GM12878 (cell line): ENCODE measurements at regions not wholly inside any gene's neighbourhood (a gene's known extent, or its start where the extent isn't known, plus 50 kb on each side); places are given as distances from the start of the nearest gene placed in this dataset.

Experiments
- ATAC-seq: fragments of 200-7000 bp; cut with Tn5 transposase; 3 replicates; pipeline ENCODE4 v1.9.1; 2020; ENCODE audit warnings: mild to moderate bottlenecking, moderate library complexity
- BruUV-seq: library from RNA; stranded (reverse); fragments of 400-500 nt; replicated peaks from 2 replicates; lab custom pipeline; 2021; lab: Mats Ljungman, UMichigan
- CTCF ChIA-PET: fragments of 300-600 bp; sonication (Branson Sonifier 250); formaldehyde crosslinking; extraction: SDS; loops from one replicate; lab custom pipeline; 2021; ENCODE audit warnings: inconsistent platforms; lab: Yijun Ruan, JAX
- POLR2A ChIA-PET: fragments of 350-600 bp; formaldehyde crosslinking; extraction: SDS; loops from one replicate; lab custom pipeline; 2021; ENCODE audit warnings: inconsistent platforms; lab: Charles Lee
- RAD21 ChIA-PET: fragments of 300-600 bp; sonication (Branson Sonifier 250); formaldehyde crosslinking; loops from one replicate; lab custom pipeline; 2023; ENCODE audit warnings: antibody characterized with exemption; ENCODE audit not compliant: unreplicated experiment; lab: Charles Lee
- SMC1A ChIA-PET: fragments of 300-600 bp; sonication (Branson Sonifier 250); formaldehyde crosslinking; loops from one replicate; lab custom pipeline; 2023; ENCODE audit not compliant: unreplicated experiment, uncharacterized antibody; lab: Charles Lee
- DNase-seq: peaks from one replicate; pipeline ENCODE4 v3.0.0-alpha.2; 2011; ENCODE audit warnings: low read depth, low spot score
- FAIRE-seq: peaks from 3 replicates; lab custom pipeline; 2011; peaks lifted over from hg19 to GRCh38; lab: Jason Lieb, UNC
- H2AFZ ChIP-seq: 2 replicates; pipeline ENCODE4 v1.6.0; 2011; ENCODE audit warnings: low read depth, low read length, control low read depth; ENCODE audit not compliant: control insufficient read depth
- H3K27ac ChIP-seq: 2 replicates; pipeline ENCODE4 v1.5.1; 2011; ENCODE audit warnings: control low read depth; ENCODE audit not compliant: control insufficient read depth, insufficient read depth
- H3K27me3 ChIP-seq, 2 experiments: replicated peaks in 1 of 2; 2 replicates each; pipeline versions ENCODE4 v1.6.0 to v1.6.1; 2011; ENCODE audit warnings: low read length in 1 of 2; ENCODE audit not compliant: control insufficient read depth in 2 of 2, insufficient read depth in 2 of 2
- H3K36me3 ChIP-seq, 2 experiments: 2 replicates each; pipeline ENCODE4 v1.5.1; 2011; ENCODE audit warnings: low read length in 1 of 2; ENCODE audit not compliant: control insufficient read depth in 2 of 2, insufficient read depth in 2 of 2
- H3K4me1 ChIP-seq: 2 replicates; pipeline ENCODE4 v1.6.1; 2011; ENCODE audit warnings: mild to moderate bottlenecking, low read length, moderate library complexity, mixed read lengths; ENCODE audit not compliant: control insufficient read depth, insufficient read depth
- H3K4me2 ChIP-seq: 2 replicates; pipeline ENCODE4 v1.6.0; 2011; ENCODE audit warnings: control low read depth; ENCODE audit not compliant: control insufficient read depth, insufficient read depth
- H3K4me3 ChIP-seq: fragments of 200-600 bp; sonication (generic); 2 replicates; pipeline ENCODE4 v1.5.1; 2016
- H3K79me2 ChIP-seq: 2 replicates; pipeline ENCODE4 v1.6.0; 2011; ENCODE audit warnings: low read length; ENCODE audit not compliant: control insufficient read depth, insufficient read depth
- H3K9ac ChIP-seq: 2 replicates; pipeline ENCODE4 v1.8.0; 2011; ENCODE audit warnings: low read length, control low read depth, mixed read lengths; ENCODE audit not compliant: control insufficient read depth, insufficient read depth
- H3K9me3 ChIP-seq: replicated peaks from 3 replicates; pipeline ENCODE4 v1.5.1; 2011; ENCODE audit warnings: mild to moderate bottlenecking, low read length; ENCODE audit not compliant: control insufficient read depth, insufficient read depth
- H4K20me1 ChIP-seq: 2 replicates; pipeline ENCODE4 v1.6.0; 2011; ENCODE audit not compliant: control insufficient read depth, insufficient read depth
- EP300 ChIP-seq, 2 experiments: fragments of 150-350 bp in 1 of 2; IDR thresholded peaks; 2 replicates each; pipeline ENCODE4 v1.6.1; 2011 to 2012; ENCODE audit warnings: low read depth in 2 of 2, low read length in 2 of 2, borderline replicate concordance in 1 of 2, improper control_type of control experiment in 1 of 2, inconsistent platforms in 1 of 2; ENCODE audit not compliant: control insufficient read depth in 1 of 2
- HDAC2 ChIP-seq: fragments of 200-600 bp; sonication (generic); IDR thresholded peaks from 2 replicates; pipeline ENCODE4 v1.6.1; 2017
- HDGF ChIP-seq: fragments of 450-650 bp; IDR thresholded peaks from 2 replicates; pipeline ENCODE4 v1.6.1; 2016; ENCODE audit warnings: antibody characterized with exemption
- JUNB ChIP-seq: IDR thresholded peaks from 2 replicates; pipeline ENCODE4 v1.6.1; 2016; ENCODE audit warnings: antibody characterized with exemption, mild to moderate bottlenecking
- NFXL1 ChIP-seq: fragments of 450-650 bp; IDR thresholded peaks from 2 replicates; pipeline ENCODE4 v1.6.1; 2017; ENCODE audit warnings: antibody characterized with exemption, mild to moderate bottlenecking, borderline replicate concordance
- POLR2AphosphoS2 ChIP-seq: IDR thresholded peaks from 2 replicates; pipeline ENCODE4 v1.6.1; 2011; ENCODE audit warnings: low read depth, mild to moderate bottlenecking, low read length, improper control_type of control experiment, moderate library complexity
- RAD21 ChIP-seq: IDR thresholded peaks from 2 replicates; pipeline ENCODE4 v1.6.1; 2011; ENCODE audit warnings: mild to moderate bottlenecking, low read depth, low read length, moderate library complexity; ENCODE audit not compliant: insufficient read depth
- RELA ChIP-seq: fragments of 450-650 bp; IDR thresholded peaks from 2 replicates; pipeline ENCODE4 v1.8.0; 2014; ENCODE audit warnings: borderline replicate concordance; ENCODE audit not compliant: partially characterized antibody
- RFX5 ChIP-seq: IDR thresholded peaks from 2 replicates; pipeline ENCODE4 v1.6.1; 2011; ENCODE audit warnings: low read depth, low read length, improper control_type of control experiment
- RUNX3 ChIP-seq: IDR thresholded peaks from 2 replicates; pipeline ENCODE4 v1.6.1; 2012; ENCODE audit warnings: low read length, inconsistent platforms
- SRF ChIP-seq, 2 experiments: IDR thresholded peaks; 2 replicates each; pipeline ENCODE4 v1.6.1; 2011; ENCODE audit warnings: low read depth in 2 of 2, low read length in 2 of 2, mild to moderate bottlenecking in 1 of 2, moderate library complexity in 1 of 2
- SUZ12 ChIP-seq: fragments of 200-600 bp; sonication (generic); IDR thresholded peaks from one replicate; pipeline ENCODE4 v1.6.1; 2018; ENCODE audit warnings: antibody characterized with exemption, mild to moderate bottlenecking; ENCODE audit not compliant: unreplicated experiment
- TARDBP ChIP-seq: IDR thresholded peaks from 2 replicates; pipeline ENCODE4 v1.6.1; 2016; ENCODE audit warnings: borderline replicate concordance
- WGBS: methylation state at CpG from one replicate; pipeline ENCODE4 v1.1.6; 2016; ENCODE audit warnings: low lambda C conversion rate; ENCODE audit not compliant: insufficient replicate concordance, insufficient coverage; ENCODE audit errors: missing lambda C conversion rate; 5-methylcytosine and 5-hydroxymethylcytosine counted together
- in situ Hi-C: fragments of 300-500 bp; cut with MboI; formaldehyde crosslinking; loops from 9 replicates; pipeline ENCODE4 v1.14.3; 2018; ENCODE audit warnings: mixed read lengths
- intact Hi-C: fragments of 100-400 bp; cut with micrococcal nuclease; formaldehyde crosslinking; loops from one replicate; pipeline ENCODE4 v1.14.2; 2022; ENCODE audit not compliant: unreplicated experiment

DNA sequence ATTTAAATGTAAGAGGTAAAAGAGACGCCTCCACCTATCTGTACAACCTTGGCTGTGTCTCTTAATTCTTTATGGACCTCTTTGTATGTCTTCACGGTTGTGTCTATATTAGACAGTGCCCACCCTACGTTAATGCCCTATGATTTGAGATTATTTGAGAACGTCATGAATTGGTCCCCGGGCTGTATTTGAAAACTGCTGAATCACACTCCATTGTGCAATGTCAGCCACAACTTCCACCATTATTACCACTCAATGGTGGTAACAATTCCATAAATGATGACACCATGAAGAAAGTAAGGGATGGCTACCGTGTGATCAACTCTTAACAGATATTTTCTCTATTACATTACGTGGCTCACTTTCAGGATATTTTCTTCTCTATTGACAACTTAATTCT is 182.4 kb upstream of the RBFOX1 start:
- TF ChIP-seq SUZ12: no peak
- no peak for TF ChIP-seq EP300 (IDR thresholded peaks at IDR 0.05; ENCODE audit: borderline replicate concordance in 1 of 2, control insufficient read depth in 1 of 2, low read depth in 2 of 2, low read length in 2 of 2)
- TF ChIP-seq TARDBP: no peak
- TF ChIP-seq POLR2AphosphoS2: no peak
- no peak for TF ChIP-seq SRF (IDR thresholded peaks at IDR 0.05; ENCODE audit: low read depth in 2 of 2, low read length in 2 of 2)
- no peak for TF ChIP-seq RAD21
- TF ChIP-seq HDAC2: no peak
- TF ChIP-seq HDGF: no peak
- TF ChIP-seq JUNB: no peak
- no peak for TF ChIP-seq NFXL1
- TF ChIP-seq RELA: no peak
- TF ChIP-seq RUNX3: no peak
- no peak for TF ChIP-seq RFX5
- Histone ChIP-seq H4K20me1 (no peaks in the 10 kb centered on the region), H2AFZ (no peak overlapping the region), H3K27me3 (no peaks in the 10 kb centered on the region), H3K36me3 (no peaks in the 10 kb centered on the region), H3K4me3 (no peak overlapping the region), H3K79me2 (no peaks in the 10 kb centered on the region), H3K4me1 (no peaks in the 10 kb centered on the region), H3K27ac (no peak overlapping the region), H3K9me3 (no peaks in the 10 kb centered on the region), H3K9ac (no peak overlapping the region), H3K4me2 (no peak overlapping the region)
- BruUV-seq: no TSS peak
- in situ Hi-C loops: no loop called here
- FAIRE-seq: no peak
- intact Hi-C loops: no loop called here
- ChIA-PET CTCF (no interaction called here), POLR2A (no interaction called here), RAD21 (no interaction called here), SMC1A (no interaction called here)
- DNase-seq: no peak
- 13% methylated on average over 7 of the region's 7 CpGs for whole genome bisulfite sequencing
- ATAC-seq: no peak
